Middle frontal gyrus (tissue), 1 donor: ENCODE measurements at regions not wholly inside any gene's neighbourhood (a gene's known extent, or its start where the extent isn't known, plus 50 kb on each side); places are given as distances from the start of the nearest gene placed in this dataset.

Experiments
- DNase-seq: peaks from one replicate; pipeline ENCODE4 v3.0.0-alpha.2; 2015; ENCODE audit warnings: low spot score; ENCODE audit errors: extremely low spot score

- no peak for DNase-seq
Observed at GRCh38 chr5:82346399-82347165, 68.4 kb upstream of the RPS23 start.

- DNase-seq, result no peak
Observed at GRCh38 chr5:82345108-82345507, 67.0 kb upstream of the RPS23 start.

GRCh38 chr5:82341325-82341724 is 63.2 kb upstream of the RPS23 start:
- no peak for DNase-seq

GRCh38 chr5:82340799-82341198 is 62.6 kb upstream of the RPS23 start:
- DNase-seq, result no peak

GRCh38 chr5:82339792-82340191 is 61.6 kb upstream of the RPS23 start:
- DNase-seq, result no peak

GRCh38 chr5:82338771-82339373 is 60.7 kb upstream of the RPS23 start:
- no peak for DNase-seq

GRCh38 chr5:82336959-82337351 is 58.8 kb upstream of the RPS23 start:
- DNase-seq, result no peak

- DNase-seq, result no peak
Observed at GRCh38 chr5:82336226-82336958, 58.2 kb upstream of the RPS23 start.

GRCh38 chr5:82335806-82336205 is 57.7 kb upstream of the RPS23 start:
- no peak for DNase-seq

- no peak for DNase-seq
Observed at GRCh38 chr5:82334856-82335255, 56.7 kb upstream of the RPS23 start.

GRCh38 chr5:82334085-82334692 is 56.0 kb upstream of the RPS23 start:
- no peak for DNase-seq

GRCh38 chr5:82332886-82333615 is 54.9 kb upstream of the RPS23 start:
- no peak for DNase-seq

GRCh38 chr5:82332064-82332855 is 54.1 kb upstream of the RPS23 start:
- no peak for DNase-seq

- no peak for DNase-seq
Observed at GRCh38 chr5:82331557-82331956, 53.4 kb upstream of the RPS23 start.

GRCh38 chr5:82330530-82331270 is 52.5 kb upstream of the RPS23 start:
- DNase-seq, result no peak

- no peak for DNase-seq
Observed at GRCh38 chr5:82329393-82329792, 51.2 kb upstream of the RPS23 start.
